Karpas-422 (cell line): ENCODE measurements at regions not wholly inside any gene's neighbourhood (a gene's known extent, or its start where the extent isn't known, plus 50 kb on each side); places are given as distances from the start of the nearest gene placed in this dataset.

ENCODE experiments used
- DNase-seq: peaks from one replicate; pipeline ENCODE4 v3.0.0-alpha.2; 2015
- H2AFZ ChIP-seq: fragments of 200-600 bp; sonication (generic); 2 replicates; pipeline ENCODE4 v1.6.1; 2014; ENCODE audit warnings: antibody characterized with exemption, low read length, mixed read lengths
- H3K27ac ChIP-seq: fragments of 200-600 bp; sonication (generic); 2 replicates; pipeline ENCODE4 v1.5.1; 2014; ENCODE audit warnings: mild to moderate bottlenecking, low read length, moderate library complexity
- H3K27me3 ChIP-seq: fragments of 200-600 bp; sonication (generic); 2 replicates; pipeline ENCODE4 v1.6.1; 2014; ENCODE audit warnings: low read length, mixed read lengths
- H3K36me3 ChIP-seq: fragments of 200-600 bp; sonication (generic); 2 replicates; pipeline ENCODE4 v1.6.1; 2014; ENCODE audit warnings: low read length, mixed read lengths; ENCODE audit not compliant: insufficient read depth
- H3K4me1 ChIP-seq: fragments of 200-600 bp; sonication (generic); 2 replicates; pipeline ENCODE4 v1.6.1; 2014; ENCODE audit warnings: mild to moderate bottlenecking, low read length, mixed read lengths
- H3K4me2 ChIP-seq: fragments of 200-600 bp; sonication (generic); 2 replicates; pipeline ENCODE4 v1.6.1; 2014; ENCODE audit warnings: low read length, low read depth, mild to moderate bottlenecking; ENCODE audit not compliant: poor library complexity, severe bottlenecking
- H3K4me3 ChIP-seq: fragments of 200-600 bp; sonication (generic); 2 replicates; pipeline ENCODE4 v1.5.1; 2014; ENCODE audit warnings: mild to moderate bottlenecking, antibody characterized with exemption, low read length, mixed read lengths
- H3K79me2 ChIP-seq: fragments of 200-600 bp; sonication (generic); 2 replicates; pipeline ENCODE4 v1.6.1; 2014; ENCODE audit warnings: mild to moderate bottlenecking, low read length, mixed read lengths
- H3K9ac ChIP-seq: fragments of 200-600 bp; sonication (generic); 2 replicates; pipeline ENCODE4 v1.6.0; 2014; ENCODE audit warnings: low read length
- H3K9me2 ChIP-seq: fragments of 200-600 bp; sonication (generic), shearing (Covaris generic); replicated peaks from 2 replicates; pipeline ENCODE4 v1.6.0; 2014; ENCODE audit warnings: mild to moderate bottlenecking, low read length, moderate library complexity; ENCODE audit not compliant: insufficient read depth
- H3K9me3 ChIP-seq: fragments of 300-700, 200-600 bp; sonication (generic); 2 replicates; pipeline ENCODE4 v1.6.1; 2014; ENCODE audit warnings: low read length, mixed read lengths
- H4K20me1 ChIP-seq: fragments of 200-600 bp; sonication (generic); 2 replicates; pipeline ENCODE4 v1.6.1; 2014; ENCODE audit warnings: mild to moderate bottlenecking, antibody characterized with exemption, low read length, low read depth; ENCODE audit not compliant: insufficient read depth

GRCh38 chr18:56128153-56128791, 510.1 kb downstream of the TXNL1 start:
- no peaks in the 10 kb centered on the region for H3K4me1 ChIP-seq
- no peaks in the 10 kb centered on the region for H4K20me1 ChIP-seq
- H3K79me2 ChIP-seq = no peaks in the 10 kb centered on the region
- no peak overlapping the region for H2AFZ ChIP-seq
- no peaks in the 10 kb centered on the region for H3K9me3 ChIP-seq
- no peak for DNase-seq
- H3K27me3 ChIP-seq = no peaks in the 10 kb centered on the region
- no peaks in the 10 kb centered on the region for H3K36me3 ChIP-seq
- no peaks in the 10 kb centered on the region for H3K9me2 ChIP-seq
- H3K27ac ChIP-seq = no peak overlapping the region
- no peak overlapping the region for H3K4me2 ChIP-seq
- H3K9ac ChIP-seq = no peak overlapping the region
- no peak overlapping the region for H3K4me3 ChIP-seq

GRCh38 chr18:56127322-56128099, 510.9 kb downstream of the TXNL1 start:
- H3K27ac ChIP-seq = no peak overlapping the region
- H4K20me1 ChIP-seq = no peaks in the 10 kb centered on the region
- H3K9me3 ChIP-seq = no peaks in the 10 kb centered on the region
- no peak overlapping the region for H3K4me2 ChIP-seq
- no peak overlapping the region for H3K4me3 ChIP-seq
- no peaks in the 10 kb centered on the region for H3K27me3 ChIP-seq
- DNase-seq = no peak
- no peak overlapping the region for H3K9ac ChIP-seq
- H3K4me1 ChIP-seq = no peaks in the 10 kb centered on the region
- no peaks in the 10 kb centered on the region for H3K79me2 ChIP-seq
- no peaks in the 10 kb centered on the region for H3K36me3 ChIP-seq
- H3K9me2 ChIP-seq = no peaks in the 10 kb centered on the region
- H2AFZ ChIP-seq = no peak overlapping the region

- H3K9me2 ChIP-seq = no peaks in the 10 kb centered on the region
- H3K4me3 ChIP-seq = no peak overlapping the region
- H3K27me3 ChIP-seq = no peaks in the 10 kb centered on the region
- H3K36me3 ChIP-seq = no peaks in the 10 kb centered on the region
- no peak overlapping the region for H3K27ac ChIP-seq
- H4K20me1 ChIP-seq = no peaks in the 10 kb centered on the region
- H3K9me3 ChIP-seq = no peaks in the 10 kb centered on the region
- no peaks in the 10 kb centered on the region for H3K79me2 ChIP-seq
- H2AFZ ChIP-seq = no peak overlapping the region
- no peak for DNase-seq
- H3K4me1 ChIP-seq = no peaks in the 10 kb centered on the region
- no peak overlapping the region for H3K4me2 ChIP-seq
- no peak overlapping the region for H3K9ac ChIP-seq
Measured at GRCh38 chr18:56124186-56124585, 514.2 kb downstream of the TXNL1 start.

GRCh38 chr18:56121669-56122068, 516.7 kb downstream of the TXNL1 start:
- DNase-seq = no peak
- no peak overlapping the region for H3K4me2 ChIP-seq
- no peaks in the 10 kb centered on the region for H4K20me1 ChIP-seq
- H3K9me2 ChIP-seq = no peaks in the 10 kb centered on the region
- H3K9me3 ChIP-seq = no peaks in the 10 kb centered on the region
- no peaks in the 10 kb centered on the region for H3K4me1 ChIP-seq
- no peaks in the 10 kb centered on the region for H3K79me2 ChIP-seq
- H3K9ac ChIP-seq = no peak overlapping the region
- no peak overlapping the region for H2AFZ ChIP-seq
- H3K27ac ChIP-seq = no peak overlapping the region
- no peaks in the 10 kb centered on the region for H3K27me3 ChIP-seq
- no peaks in the 10 kb centered on the region for H3K36me3 ChIP-seq
- no peak overlapping the region for H3K4me3 ChIP-seq

- Histone ChIP-seq H3K27ac (no peak overlapping the region), H2AFZ (no peak overlapping the region), H3K79me2 (no peaks in the 10 kb centered on the region), H3K4me1 (no peaks in the 10 kb centered on the region), H3K4me2 (no peak overlapping the region), H3K9me2 (no peaks in the 10 kb centered on the region), H3K4me3 (no peak overlapping the region), H3K9ac (no peak overlapping the region), H4K20me1 (no peaks in the 10 kb centered on the region), H3K9me3 (no peaks in the 10 kb centered on the region), H3K36me3 (no peaks in the 10 kb centered on the region), H3K27me3 (no peaks in the 10 kb centered on the region)
- no peak for DNase-seq
Measured at GRCh38 chr18:56120782-56121181, 517.6 kb downstream of the TXNL1 start.

GRCh38 chr18:56119681-56120080, 518.7 kb downstream of the TXNL1 start:
- no peak for DNase-seq
- no peaks in the 10 kb centered on the region for H3K27me3 ChIP-seq

GRCh38 chr18:56118422-56118821, 520.0 kb downstream of the TXNL1 start:
- Histone ChIP-seq H3K36me3 (no peaks in the 10 kb centered on the region), H3K79me2 (no peaks in the 10 kb centered on the region), H3K27ac (no peak overlapping the region), H3K4me2 (no peak overlapping the region), H2AFZ (no peak overlapping the region), H4K20me1 (no peaks in the 10 kb centered on the region), H3K9me3 (no peaks in the 10 kb centered on the region), H3K27me3 (no peaks in the 10 kb centered on the region), H3K9ac (no peak overlapping the region), H3K4me1 (no peaks in the 10 kb centered on the region), H3K4me3 (no peak overlapping the region), H3K9me2 (no peaks in the 10 kb centered on the region)
- DNase-seq = no peak

More at GRCh38 chr18:56119681-56120080, 518.7 kb downstream of the TXNL1 start:
- Histone ChIP-seq H3K4me1 (no peaks in the 10 kb centered on the region), H3K9me2 (no peaks in the 10 kb centered on the region), H2AFZ (no peak overlapping the region), H3K9ac (no peak overlapping the region), H4K20me1 (no peaks in the 10 kb centered on the region), H3K4me3 (no peak overlapping the region), H3K27ac (no peak overlapping the region), H3K4me2 (no peak overlapping the region), H3K9me3 (no peaks in the 10 kb centered on the region), H3K36me3 (no peaks in the 10 kb centered on the region), H3K79me2 (no peaks in the 10 kb centered on the region)

- H2AFZ ChIP-seq = no peak overlapping the region
- H3K27ac ChIP-seq = no peak overlapping the region
- H4K20me1 ChIP-seq = no peaks in the 10 kb centered on the region
- DNase-seq = no peak
- H3K4me2 ChIP-seq = no peak overlapping the region
- H3K9me2 ChIP-seq = no peaks in the 10 kb centered on the region
- H3K36me3 ChIP-seq = no peaks in the 10 kb centered on the region
- H3K9me3 ChIP-seq = no peaks in the 10 kb centered on the region
- no peaks in the 10 kb centered on the region for H3K79me2 ChIP-seq
- H3K4me3 ChIP-seq = no peak overlapping the region
- H3K9ac ChIP-seq = no peak overlapping the region
- no peaks in the 10 kb centered on the region for H3K4me1 ChIP-seq
- H3K27me3 ChIP-seq = no peaks in the 10 kb centered on the region
Measured at GRCh38 chr18:56115071-56116015, 523.0 kb downstream of the TXNL1 start.
